Prostate gland (tissue), 2 donors: ENCODE measurements at regions not wholly inside any gene's neighbourhood (a gene's known extent, or its start where the extent isn't known, plus 50 kb on each side); places are given as distances from the start of the nearest gene placed in this dataset.
"Not testable (repeated sequence)": the region's sequence is repeated elsewhere in the genome, so short reads cannot be mapped to it uniquely, and the experiment has no call there.

Source experiments
- POLR2A ChIP-seq: fragments of 450-650 bp; IDR thresholded peaks from one replicate; pipeline ENCODE4 v1.6.1; 2016; ENCODE audit warnings: antibody characterized with exemption, mild to moderate bottlenecking
- POLR2AphosphoS5 ChIP-seq: sonication (generic); formaldehyde crosslinking; IDR thresholded peaks from one replicate; pipeline ENCODE4 v1.6.1; 2017; ENCODE audit warnings: antibody characterized with exemption
- TF ChIP-seq, protein P1 (sequence below), 4 experiments: fragments of 200-600 bp in 2 of 4; fragments of 450-650 bp in 2 of 4; sonication (generic) in 2 of 4; IDR thresholded peaks; 1 replicate in 3 of 4; 2 replicates in 1 of 4; pipeline ENCODE4 v1.5.1; 2016 to 2019; ENCODE audit warnings: antibody characterized with exemption in 4 of 4, mild to moderate bottlenecking in 2 of 4, moderate library complexity in 2 of 4

DNA sequence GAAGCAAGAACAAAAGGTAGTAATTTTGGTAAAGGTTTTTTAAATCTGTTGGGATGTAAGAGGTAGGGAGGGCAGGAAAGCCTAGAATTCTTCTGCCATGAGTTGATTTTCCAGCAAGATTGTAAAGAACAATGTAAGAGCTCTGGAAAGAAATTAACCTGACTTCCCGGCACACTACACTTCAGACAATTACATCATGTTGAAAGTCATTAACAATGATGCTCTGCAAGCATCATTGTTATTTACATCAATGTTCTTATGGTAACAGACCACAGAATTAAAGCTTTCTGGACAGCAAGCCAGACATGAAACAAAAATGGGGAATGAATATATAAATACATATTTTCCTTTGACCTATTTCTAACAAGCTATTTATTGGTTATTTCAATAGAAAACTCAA is 342.2 kb downstream of the CEP170 start:
- not testable (repeated sequence) for TF ChIP-seq POLR2A, POLR2AphosphoS5
- TF ChIP-seq, protein P1, sequence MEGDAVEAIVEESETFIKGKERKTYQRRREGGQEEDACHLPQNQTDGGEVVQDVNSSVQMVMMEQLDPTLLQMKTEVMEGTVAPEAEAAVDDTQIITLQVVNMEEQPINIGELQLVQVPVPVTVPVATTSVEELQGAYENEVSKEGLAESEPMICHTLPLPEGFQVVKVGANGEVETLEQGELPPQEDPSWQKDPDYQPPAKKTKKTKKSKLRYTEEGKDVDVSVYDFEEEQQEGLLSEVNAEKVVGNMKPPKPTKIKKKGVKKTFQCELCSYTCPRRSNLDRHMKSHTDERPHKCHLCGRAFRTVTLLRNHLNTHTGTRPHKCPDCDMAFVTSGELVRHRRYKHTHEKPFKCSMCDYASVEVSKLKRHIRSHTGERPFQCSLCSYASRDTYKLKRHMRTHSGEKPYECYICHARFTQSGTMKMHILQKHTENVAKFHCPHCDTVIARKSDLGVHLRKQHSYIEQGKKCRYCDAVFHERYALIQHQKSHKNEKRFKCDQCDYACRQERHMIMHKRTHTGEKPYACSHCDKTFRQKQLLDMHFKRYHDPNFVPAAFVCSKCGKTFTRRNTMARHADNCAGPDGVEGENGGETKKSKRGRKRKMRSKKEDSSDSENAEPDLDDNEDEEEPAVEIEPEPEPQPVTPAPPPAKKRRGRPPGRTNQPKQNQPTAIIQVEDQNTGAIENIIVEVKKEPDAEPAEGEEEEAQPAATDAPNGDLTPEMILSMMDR (IDR thresholded peaks at IDR 0.05) = not testable (repeated sequence)
